Activated CD8-positive, alpha-beta memory T cell treated with anti-CD3 and anti-CD28 coated beads for 4 hours (primary cell): ENCODE measurements at regions not wholly inside any gene's neighbourhood (a gene's known extent, or its start where the extent isn't known, plus 50 kb on each side); places are given as distances from the start of the nearest gene placed in this dataset.

ENCODE experiments used
- DNase-seq, 2 donors: peaks; one replicate each; pipeline ENCODE4 v3.0.0-alpha.2; 2020; ENCODE audit warnings: low read depth in 2 of 2

DNA sequence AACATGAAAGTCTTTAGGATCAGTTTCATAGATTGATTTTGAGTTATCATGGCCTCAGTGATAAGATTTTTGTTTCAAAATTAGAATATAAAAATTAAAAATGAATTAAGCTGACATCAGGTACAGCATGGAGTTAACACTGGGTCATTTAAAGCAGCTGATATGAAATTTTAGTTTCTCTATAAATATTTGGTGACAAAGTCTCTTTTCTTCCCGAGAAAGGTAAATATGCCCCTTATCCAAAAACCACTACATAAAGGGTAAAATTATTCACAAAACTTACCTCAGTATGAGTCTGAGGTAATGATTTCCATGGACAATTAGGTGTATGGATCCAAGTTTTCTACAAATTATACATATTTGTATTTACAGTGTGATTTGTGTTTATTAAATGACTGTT lies 121.5 kb upstream of the PJA2 start:
- no peak for DNase-seq

DNA sequence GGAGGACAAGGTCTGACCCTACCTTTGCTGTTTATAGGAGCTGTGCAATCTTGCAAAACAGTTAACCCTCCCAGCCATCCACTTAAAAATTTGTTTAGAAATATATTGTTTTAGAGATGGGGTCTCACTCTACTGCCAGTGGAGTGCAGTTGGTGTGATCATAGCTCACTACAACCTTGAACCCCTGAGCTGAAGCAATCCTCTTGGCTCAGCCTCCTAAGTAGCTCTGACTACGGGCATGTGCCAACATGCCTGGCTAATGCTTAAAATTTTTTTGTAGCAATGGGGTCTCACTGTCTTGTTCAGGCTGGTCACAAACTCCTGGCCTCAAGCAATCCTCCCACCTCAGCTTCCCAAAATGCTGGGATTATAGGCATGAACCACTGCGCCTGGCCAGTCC lies 120.2 kb upstream of the PJA2 start:
- no peak for DNase-seq

DNA sequence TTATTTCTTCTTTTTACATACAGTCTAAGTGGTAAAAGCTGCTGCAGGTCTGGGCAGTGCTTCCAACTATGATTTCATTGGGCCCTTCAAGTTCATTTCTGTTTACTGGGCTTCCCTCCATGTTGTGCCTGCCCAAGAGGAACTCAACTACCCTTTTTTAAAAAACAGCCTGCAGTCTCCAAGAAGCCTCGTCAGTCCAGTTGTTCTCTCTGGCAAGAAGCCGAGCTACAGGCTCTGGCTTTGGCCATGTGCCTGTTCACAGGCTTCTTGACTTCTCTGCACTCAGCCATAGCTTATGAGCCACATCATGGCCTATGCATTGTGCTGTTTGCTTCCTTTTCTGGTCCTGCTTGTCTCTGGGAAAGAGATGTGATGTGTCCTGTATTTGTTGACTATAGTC lies 119.7 kb upstream of the PJA2 start:
- DNase-seq = no peak

DNA sequence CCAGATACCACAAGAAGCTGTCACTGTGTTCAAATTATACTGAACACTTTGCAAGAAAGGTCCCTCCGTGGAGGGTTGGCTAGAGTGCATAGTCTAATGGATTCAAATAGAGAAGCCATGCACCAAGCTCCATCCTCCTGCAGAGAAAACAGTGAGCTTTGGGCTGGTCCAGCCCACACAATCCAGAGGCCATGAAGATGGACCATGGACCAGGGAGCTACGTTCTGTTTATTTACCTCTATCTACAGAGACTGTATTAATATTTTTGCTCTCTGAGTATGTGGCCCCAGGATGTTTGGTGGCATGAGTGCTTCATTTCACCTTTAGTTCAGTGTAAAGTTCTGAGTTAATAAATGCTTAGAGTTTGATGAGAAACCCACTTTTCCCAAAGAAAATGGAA lies 114.8 kb upstream of the PJA2 start:
- DNase-seq = no peak

DNA sequence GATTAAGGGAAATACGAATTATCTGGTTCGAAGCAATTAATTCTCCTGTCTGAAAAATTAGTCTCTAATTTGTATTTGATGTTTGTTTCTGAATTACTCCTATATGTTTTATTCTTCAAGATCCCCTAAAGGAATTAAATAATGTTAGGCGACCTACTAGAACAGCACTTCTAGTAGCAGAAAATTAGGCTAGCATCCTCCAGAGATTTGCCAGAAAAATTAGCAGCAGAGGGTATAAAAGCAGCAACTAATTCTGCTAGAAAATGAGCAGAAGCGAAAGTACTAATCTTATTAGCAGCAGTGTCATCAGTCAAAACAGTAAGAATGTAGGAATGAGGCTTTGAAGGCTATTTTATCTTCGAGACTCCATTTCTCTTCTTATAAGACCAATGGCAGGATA lies 114.3 kb upstream of the PJA2 start:
- no peak for DNase-seq

DNA sequence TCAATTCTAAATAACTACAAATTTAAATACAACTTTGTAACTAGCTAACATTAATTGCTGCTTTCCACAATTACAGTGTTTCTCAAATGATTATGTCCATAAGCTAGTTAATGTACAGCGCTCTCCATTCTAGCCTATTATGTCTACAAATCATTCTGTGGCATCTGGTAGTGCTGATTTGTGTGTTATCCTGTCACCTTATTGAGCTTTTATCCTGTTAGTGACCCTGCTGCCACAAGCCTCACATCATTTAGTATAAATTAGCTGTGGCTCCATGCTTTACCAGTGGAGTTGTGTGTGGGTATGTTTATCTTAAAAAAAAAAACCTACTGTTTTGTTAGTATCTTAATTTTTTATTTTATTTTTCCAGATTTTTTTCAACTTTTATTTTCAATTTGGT lies 112.6 kb upstream of the PJA2 start:
- no peak for DNase-seq

DNA sequence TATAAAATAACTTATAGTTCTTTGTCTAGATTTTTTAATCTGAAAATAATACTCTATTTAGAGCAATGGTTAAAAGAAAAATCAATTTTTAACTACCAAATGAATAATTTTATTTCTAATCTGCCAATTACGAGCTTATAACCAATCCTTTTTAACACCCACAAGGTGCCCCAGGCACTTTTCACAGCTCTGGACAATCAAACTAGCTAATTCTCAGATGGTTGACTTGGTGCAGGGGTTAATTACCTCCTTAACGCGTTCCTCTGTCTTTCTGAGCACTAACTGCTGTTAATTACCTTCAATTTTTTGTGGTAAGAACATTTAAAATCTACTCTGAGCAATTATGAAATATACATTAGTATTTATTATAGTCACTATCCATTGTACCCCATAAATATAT lies 109.6 kb upstream of the PJA2 start:
- no peak for DNase-seq

DNA sequence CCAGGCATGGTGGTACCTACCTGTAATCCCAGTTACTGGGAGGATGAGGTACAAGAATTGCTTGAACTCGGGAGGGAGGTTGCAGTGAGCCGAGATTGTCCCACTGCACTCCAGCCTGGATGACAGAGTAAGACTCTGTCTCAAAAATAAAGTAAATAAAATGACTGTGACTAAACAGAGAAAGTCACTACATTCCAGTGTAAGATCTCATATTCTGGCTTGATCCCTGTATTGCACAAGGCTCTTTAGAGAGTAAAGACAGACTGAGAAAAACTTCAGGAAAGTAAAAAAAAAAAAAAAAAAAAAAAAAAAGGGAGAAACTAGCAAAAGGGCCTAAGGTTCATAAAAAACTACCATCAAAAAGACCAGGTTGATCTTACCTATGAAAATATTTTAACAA lies 106.6 kb upstream of the PJA2 start:
- DNase-seq = no peak

DNA sequence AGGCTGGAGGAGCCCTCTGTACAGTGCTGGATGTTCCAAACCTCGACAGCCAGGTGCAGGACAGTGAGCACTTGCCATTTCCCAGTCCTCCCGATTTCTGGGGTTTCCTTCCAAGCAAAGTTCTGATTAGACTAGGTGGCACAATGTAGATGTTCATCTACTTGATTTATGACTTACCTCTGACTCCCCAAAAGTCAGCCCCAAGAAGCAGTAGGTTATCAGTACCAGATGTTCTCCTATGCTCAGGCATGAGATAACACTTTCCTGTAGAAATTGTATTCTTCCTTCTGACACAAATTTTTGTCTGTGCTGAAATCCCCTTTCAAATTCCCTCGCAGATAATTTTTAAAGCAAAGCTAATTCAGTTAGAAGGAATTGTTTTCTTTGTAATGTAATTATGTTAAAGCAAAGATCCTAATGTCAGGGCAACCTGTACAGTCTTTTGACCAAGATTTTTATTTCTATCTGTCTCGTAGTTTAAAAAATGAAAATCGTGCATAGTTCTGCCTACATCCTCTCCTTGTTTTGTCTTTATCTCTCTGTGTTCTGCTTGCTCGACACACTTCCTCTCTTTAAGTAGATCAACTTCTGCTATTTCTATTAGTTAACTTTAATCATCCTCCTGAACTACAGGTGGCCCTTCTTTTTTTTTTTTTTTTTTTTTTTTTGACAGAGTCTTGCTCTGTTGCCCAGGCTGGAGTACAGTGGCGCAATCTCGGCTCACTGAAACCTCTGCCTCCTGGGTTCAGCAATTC lies 102.4 kb upstream of the PJA2 start:
- DNase-seq = no peak

DNA sequence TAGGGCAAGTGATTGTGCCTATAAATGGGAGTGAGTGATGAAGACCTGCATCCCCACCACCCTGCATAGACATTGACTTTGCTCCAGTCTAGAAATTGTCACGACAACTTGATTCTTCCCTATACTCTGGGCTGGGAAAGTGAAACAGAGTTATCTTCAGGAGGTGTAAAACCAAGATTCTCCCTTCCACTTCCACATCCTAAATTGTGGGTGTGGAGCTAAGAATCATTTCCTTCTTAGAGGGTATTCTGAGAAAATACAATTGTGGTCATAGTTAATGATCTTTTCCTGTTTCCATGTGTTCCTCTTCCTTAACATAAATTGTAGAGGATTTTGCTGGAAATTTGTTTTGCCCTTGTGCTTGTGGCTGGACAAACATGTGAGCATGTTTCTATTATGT lies 96.8 kb upstream of the PJA2 start:
- no peak for DNase-seq

DNA sequence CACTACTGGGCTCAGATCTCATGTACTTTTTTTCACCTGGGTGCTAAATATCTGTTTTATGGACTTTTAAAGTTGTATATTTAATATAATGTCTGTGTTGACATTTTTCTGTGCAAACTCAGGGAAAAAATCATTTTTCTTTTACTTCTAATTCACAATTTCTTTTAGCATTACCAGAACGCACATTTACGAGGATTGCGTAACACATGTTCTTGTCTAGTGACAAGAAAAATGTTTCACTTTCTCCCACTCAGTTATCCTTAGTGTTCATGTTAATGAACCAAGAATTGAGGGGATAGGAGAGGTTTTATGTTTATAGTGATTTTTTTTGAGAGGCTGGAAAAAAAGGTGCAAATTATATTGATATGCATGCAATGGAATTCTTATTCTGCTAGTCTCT lies 86.3 kb upstream of the PJA2 start:
- DNase-seq = no peak

DNA sequence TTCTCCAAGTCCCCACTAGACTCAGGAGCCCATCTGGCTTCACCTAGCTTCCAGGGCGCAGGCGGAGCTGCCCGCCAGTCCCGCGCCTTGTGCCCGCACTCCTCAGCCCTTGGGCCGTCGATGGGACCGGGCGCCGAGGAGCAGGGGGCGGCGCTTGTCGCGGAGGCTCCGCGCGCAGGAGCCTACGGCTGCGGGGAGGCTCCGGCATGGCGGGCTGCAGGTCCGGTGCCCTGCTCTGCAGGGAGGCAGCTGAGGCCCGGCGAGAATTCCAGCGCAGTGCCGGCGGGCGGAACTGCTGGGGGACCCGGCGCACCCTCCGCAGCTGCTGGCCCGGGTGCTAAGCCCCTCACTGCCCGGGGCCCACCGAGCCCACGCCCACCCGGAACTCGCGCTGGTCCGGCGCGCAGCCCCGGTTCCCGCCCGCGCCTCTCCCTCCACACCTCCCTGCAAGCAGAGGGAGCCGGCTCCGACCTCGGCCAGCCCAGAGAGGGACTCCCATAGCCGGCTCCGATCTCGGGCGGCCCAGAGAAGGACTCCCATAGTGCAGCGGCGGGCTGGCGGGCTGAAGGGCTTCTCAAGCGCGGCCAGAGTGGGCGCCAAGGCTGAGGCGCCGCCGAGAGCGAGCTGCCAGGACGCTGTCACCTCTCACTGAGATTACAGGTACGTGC lies 78.1 kb upstream of the PJA2 start:
- DNase-seq = no peak

DNA sequence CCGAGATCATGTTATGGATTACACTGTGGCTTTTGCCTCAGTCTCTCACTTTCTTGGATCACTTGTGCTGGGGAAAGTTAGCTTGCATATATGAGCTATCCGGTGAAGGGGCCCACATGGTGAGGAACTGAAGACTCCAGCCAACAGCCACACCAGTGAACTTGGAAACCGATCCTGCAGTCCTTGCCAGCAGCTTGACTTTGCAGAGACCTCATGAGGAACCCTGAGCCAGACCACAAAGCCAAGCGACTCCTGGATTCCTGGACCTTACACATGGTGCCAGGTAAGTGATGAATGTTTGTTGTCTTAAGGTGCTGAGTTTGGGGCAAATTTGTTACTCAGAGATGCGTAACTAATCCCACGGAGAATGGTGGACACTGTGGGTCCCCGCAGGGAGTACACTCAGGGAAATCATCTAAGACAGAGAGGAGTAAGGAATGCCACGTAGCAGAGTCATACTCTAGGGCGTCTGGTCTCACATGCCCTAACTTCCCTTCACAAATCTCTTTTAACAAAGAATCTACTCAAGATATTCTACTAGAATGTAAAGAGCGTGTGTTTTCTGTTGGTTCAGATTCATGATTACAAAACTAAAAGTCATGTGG lies 76.5 kb upstream of the PJA2 start:
- no peak for DNase-seq

DNA sequence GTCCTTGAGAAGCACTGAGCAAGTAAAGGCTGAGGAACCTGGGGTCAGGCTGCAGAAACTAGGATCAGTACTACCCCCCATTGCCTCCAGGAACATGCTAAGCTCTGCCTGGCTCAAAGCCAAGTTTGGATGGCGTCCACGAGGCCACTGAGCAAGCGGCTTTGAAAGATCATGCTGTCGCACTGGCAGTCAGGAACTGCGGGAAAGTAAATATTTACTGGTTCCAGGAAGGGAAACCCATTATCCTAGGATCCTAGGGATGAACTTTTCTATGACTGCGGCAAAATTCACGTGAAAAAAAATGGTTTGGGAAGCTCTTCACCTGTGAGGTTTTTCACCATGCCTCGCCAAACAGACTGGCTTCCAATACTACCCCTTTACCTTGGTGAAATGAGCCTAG lies 75.3 kb upstream of the PJA2 start:
- no peak for DNase-seq

DNA sequence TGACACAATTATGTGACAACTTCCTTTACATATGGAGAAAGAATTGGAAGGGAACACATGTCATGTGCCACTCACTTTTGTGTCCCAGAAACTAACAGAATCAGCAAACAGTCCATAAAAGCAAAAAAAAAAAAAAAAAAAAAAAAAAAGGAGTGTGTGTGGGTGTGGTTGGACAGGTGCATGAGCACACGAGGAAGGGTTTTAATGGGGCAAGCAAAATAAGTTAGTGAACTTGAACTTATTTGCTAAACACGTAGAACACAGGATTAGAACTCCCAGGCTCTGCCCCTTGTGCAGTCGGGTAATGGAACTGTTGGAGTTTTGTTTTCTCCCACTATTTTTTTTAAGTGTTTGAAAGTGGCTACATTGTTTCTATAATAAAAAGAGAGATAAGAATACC lies 74.8 kb upstream of the PJA2 start:
- DNase-seq = no peak

DNA sequence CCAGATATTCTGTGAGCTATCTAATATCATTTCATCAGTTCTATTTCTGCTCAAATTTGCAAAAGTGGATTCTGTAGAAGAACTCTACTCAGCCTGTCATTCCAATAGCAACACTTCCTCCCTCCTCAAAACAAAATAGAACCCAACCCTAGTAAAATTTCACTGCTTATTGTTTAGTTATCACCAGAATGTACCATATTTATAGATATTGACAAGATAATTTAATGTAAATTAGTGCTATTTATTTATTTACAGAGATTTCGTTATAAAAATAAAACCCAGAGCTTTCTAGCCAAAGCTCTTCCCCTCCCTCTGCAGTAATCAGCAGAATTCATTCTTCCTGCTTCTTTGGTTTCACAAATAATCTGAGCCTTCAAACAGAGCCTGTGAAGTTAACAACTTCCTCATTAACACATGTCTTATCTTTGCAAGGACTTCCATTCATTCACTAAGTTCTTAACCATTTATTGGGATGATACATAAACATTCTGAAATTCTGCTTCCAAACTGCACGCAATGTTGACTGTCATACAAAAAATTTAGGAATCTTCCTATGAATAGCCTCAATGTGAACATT lies 73.7 kb upstream of the PJA2 start:
- no peak for DNase-seq

DNA sequence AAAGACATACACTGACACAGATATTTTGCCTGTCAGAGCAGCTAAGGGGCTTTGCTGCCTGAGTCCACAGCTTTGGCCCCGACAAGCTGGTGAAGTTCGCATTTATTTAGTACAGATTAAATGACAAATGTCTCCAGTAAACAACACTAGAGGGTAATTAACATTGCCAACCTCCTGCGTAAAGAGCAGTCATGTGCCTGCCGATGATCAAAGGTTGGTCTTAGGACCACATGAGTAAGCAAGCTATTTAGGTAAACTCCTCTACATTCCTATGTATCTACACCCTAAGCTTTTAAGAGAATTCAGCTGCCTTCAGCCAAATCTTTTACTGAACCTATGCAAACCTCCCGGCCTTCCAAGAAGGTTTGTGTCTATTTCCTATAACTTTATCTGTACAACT lies 73.0 kb upstream of the PJA2 start:
- no peak for DNase-seq

DNA sequence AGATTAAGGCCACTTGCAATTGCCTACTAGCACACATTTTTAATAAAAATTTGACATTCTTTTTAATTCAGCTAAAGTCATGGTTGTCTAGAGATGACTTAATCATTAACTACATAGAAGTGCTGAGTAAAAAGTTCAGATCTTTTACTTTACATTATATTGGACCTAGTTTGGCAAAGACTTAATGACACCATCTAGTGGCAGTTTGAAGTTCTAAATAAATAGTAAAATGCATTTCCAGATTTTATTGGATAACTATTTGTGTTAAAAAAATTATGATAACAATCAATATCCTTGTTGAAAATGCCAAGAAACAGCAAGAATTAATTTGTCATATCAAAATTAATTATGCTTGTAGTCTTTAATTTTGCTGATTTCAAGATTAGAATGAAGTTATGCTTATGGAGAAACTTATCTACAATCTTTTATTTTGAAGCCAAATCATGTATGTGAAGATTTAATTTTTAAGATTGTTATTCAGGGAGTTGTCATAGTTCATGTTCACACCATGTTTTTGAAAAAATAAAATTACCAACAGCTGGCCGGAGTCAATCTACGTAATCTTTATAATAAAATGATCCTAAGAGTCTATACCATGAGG lies 69.6 kb upstream of the PJA2 start:
- DNase-seq = no peak

DNA sequence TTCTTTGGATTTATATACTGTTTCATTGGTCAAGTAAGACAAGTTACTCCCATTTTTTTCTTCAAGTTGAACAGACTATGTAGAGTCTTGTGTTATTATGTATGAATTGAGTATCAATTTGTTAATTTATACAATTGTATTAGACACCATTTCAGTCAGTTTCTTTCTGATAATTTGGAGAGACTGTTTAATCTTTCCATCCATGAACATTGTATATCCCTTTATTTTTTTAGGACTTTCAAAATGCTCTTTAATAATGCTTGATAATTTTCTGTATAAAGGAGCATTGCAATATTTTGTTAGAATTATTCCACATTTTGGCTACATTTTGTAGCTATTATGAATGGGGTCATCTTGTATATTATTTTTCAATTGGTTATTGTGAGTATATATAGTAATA lies 69.1 kb upstream of the PJA2 start:
- no peak for DNase-seq

DNA sequence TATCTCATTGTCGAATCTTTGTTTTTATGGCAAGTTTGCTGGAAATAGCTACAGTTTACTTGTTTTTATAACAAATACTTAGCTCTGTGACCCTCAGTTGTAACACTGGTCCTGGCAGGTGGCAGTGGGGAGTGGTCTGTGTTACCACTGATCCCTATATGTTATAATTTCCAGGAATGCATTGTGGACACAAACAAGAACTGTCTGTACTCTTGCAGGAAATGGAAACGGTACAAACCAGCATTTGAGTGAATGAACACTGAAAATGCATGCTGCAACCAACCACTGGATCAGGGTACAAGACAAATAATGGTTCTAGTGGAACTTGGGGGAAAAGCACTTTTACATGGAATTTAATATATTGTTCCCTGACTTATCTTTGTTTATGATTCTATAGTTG lies 66.5 kb upstream of the PJA2 start:
- DNase-seq = no peak

DNA sequence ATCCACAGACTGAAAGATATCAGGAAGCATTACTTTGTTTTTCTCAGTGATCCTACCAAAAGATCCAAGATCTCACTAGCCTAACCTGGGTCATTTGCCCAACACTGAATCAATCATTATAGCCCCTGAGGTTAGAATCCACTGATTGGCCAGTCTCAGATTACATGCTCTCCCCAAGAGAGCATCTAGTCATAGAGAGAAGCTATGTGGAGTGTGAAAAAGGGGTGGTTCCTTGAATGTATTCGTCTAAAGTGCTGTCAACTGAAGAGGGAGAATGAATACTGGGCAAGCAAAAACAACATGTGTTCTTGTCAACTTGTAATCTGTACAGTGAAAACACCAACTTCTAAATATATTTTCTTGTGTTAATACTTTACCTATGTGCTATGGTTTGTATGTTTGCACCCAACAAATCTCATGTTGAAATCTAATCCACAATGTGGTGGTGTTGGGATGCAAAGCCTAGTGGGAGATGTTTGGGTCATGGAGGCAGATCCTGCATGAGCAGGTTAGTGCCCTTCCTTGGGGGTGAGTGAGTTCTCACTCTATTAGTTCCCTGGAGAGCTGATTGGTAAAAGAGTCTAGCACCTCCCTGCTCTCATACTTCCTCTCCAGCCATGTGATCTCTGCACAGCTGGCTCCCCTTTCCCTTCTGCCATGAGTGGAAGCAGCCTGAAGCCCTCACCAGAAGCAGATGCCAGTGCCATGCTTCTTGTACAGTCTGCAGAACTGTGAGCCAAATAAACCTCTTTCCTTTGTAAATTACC lies 60.3 kb upstream of the PJA2 start:
- no peak for DNase-seq
